ENCODE measurements at regions not wholly inside any gene's neighbourhood (a gene's known extent, or its start where the extent isn't known, plus 50 kb on each side); places are given as distances from the start of the nearest gene placed in this dataset.

- peaks cover 17% of the 10 kb centered on the region for H3K4me1 Mint-ChIP-seq (ENCODE audit: unreplicated experiment)
- H3K4me3 Mint-ChIP-seq (ENCODE audit: unreplicated experiment) = no peak overlapping the region
- TF ChIP-seq CTCF (IDR thresholded peaks at IDR 0.05) = no peak
- no peaks in the 10 kb centered on the region for H3K27me3 Mint-ChIP-seq (ENCODE audit: unreplicated experiment)
- H3K27ac Mint-ChIP-seq (ENCODE audit: unreplicated experiment) = no peak overlapping the region
- no peaks in the 10 kb centered on the region for H3K9me3 Mint-ChIP-seq (ENCODE audit: unreplicated experiment)
- no peak for DNase-seq (ENCODE audit: extremely low spot score, unreplicated experiment)
- no peaks in the 10 kb centered on the region for H3K36me3 Mint-ChIP-seq (ENCODE audit: unreplicated experiment)
Measured at GRCh38 chr2:6216234-6216633, 524.0 kb downstream of the SOX11 start.

GRCh38 chr2:6218926-6219325, 526.7 kb downstream of the SOX11 start:
- no peak for DNase-seq (ENCODE audit: extremely low spot score, unreplicated experiment)
- no peaks in the 10 kb centered on the region for H3K9me3 Mint-ChIP-seq (ENCODE audit: unreplicated experiment)
- no peak for TF ChIP-seq CTCF (IDR thresholded peaks at IDR 0.05)
- peaks cover 12% of the 10 kb centered on the region for H3K4me1 Mint-ChIP-seq (ENCODE audit: unreplicated experiment)
- no peaks in the 10 kb centered on the region for H3K36me3 Mint-ChIP-seq (ENCODE audit: unreplicated experiment)
- no peak overlapping the region for H3K27ac Mint-ChIP-seq (ENCODE audit: unreplicated experiment)
- H3K27me3 Mint-ChIP-seq (ENCODE audit: unreplicated experiment) = no peaks in the 10 kb centered on the region
- H3K4me3 Mint-ChIP-seq (ENCODE audit: unreplicated experiment) = no peak overlapping the region

GRCh38 chr2:6219906-6220305, 527.7 kb downstream of the SOX11 start:
- Mint-ChIP-seq H3K27ac (ENCODE audit: unreplicated experiment) (no peak overlapping the region), H3K4me3 (ENCODE audit: unreplicated experiment) (no peak overlapping the region), H3K27me3 (ENCODE audit: unreplicated experiment) (no peaks in the 10 kb centered on the region), H3K36me3 (ENCODE audit: unreplicated experiment) (no peaks in the 10 kb centered on the region), H3K9me3 (ENCODE audit: unreplicated experiment) (no peaks in the 10 kb centered on the region), H3K4me1 (ENCODE audit: unreplicated experiment) (peaks cover 12% of the 10 kb centered on the region)
- no peak for DNase-seq (ENCODE audit: extremely low spot score, unreplicated experiment)
- TF ChIP-seq CTCF (IDR thresholded peaks at IDR 0.05) = no peak

GRCh38 chr2:6222296-6222695, 530.1 kb downstream of the SOX11 start:
- no peak for TF ChIP-seq CTCF (IDR thresholded peaks at IDR 0.05)
- H3K4me1 Mint-ChIP-seq (ENCODE audit: unreplicated experiment) = peaks cover 6% of the 10 kb centered on the region
- no peak for DNase-seq (ENCODE audit: extremely low spot score, unreplicated experiment)
- H3K4me3 Mint-ChIP-seq (ENCODE audit: unreplicated experiment) = no peak overlapping the region
- H3K27ac Mint-ChIP-seq (ENCODE audit: unreplicated experiment) = no peak overlapping the region
- H3K36me3 Mint-ChIP-seq (ENCODE audit: unreplicated experiment) = no peaks in the 10 kb centered on the region
- no peaks in the 10 kb centered on the region for H3K27me3 Mint-ChIP-seq (ENCODE audit: unreplicated experiment)
- H3K9me3 Mint-ChIP-seq (ENCODE audit: unreplicated experiment) = no peaks in the 10 kb centered on the region

- H3K9me3 Mint-ChIP-seq (ENCODE audit: unreplicated experiment) = peaks cover under 1% of the 10 kb centered on the region
- H3K4me1 Mint-ChIP-seq (ENCODE audit: unreplicated experiment) = peaks cover 6% of the 10 kb centered on the region
- no peak overlapping the region for H3K4me3 Mint-ChIP-seq (ENCODE audit: unreplicated experiment)
- TF ChIP-seq CTCF (IDR thresholded peaks at IDR 0.05) = no peak
- H3K27ac Mint-ChIP-seq (ENCODE audit: unreplicated experiment) = no peak overlapping the region
- H3K27me3 Mint-ChIP-seq (ENCODE audit: unreplicated experiment) = no peaks in the 10 kb centered on the region
- no peaks in the 10 kb centered on the region for H3K36me3 Mint-ChIP-seq (ENCODE audit: unreplicated experiment)
- no peak for DNase-seq (ENCODE audit: extremely low spot score, unreplicated experiment)
Measured at GRCh38 chr2:6224267-6224666, 532.1 kb downstream of the SOX11 start.

Measured in osteocyte (in vitro differentiated cells).